CD1c-positive myeloid dendritic cell (primary cell): ENCODE measurements at regions not wholly inside any gene's neighbourhood (a gene's known extent, or its start where the extent isn't known, plus 50 kb on each side); places are given as distances from the start of the nearest gene placed in this dataset.
A peak's percentile ranks its signal among the peaks of the same experiment; 100 is the strongest.

Source experiments
- DNase-seq: peaks from one replicate; pipeline ENCODE4 v3.0.0-alpha.2; 2016; ENCODE audit errors: extremely low spot score

DNA sequence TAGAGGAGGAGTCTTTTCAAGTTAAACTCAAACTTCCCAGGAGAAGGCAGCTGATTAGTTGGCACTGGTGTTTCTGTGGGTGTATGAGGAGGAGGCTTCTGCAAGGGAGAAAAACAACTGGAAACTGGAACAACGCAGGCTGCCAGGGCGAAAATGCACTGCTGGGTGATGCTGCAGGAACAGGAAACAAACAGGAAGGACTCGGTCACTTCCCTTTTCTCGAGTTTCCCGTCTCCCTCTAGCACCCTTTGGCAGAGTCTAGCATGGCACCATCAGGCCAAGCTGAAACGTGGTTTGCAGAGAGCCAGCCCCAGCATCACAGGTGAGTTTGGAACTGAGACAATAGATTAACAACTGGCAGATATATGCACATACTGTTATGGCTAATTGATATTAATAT lies 77.5 kb upstream of the CAST start:
- peak; percentile 39 for DNase-seq

GRCh38 chr5:96588539-96588938 lies 73.6 kb upstream of the CAST start:
- no peak for DNase-seq

GRCh38 chr5:96590796-96591195 lies 71.4 kb upstream of the CAST start:
- no peak for DNase-seq

DNA sequence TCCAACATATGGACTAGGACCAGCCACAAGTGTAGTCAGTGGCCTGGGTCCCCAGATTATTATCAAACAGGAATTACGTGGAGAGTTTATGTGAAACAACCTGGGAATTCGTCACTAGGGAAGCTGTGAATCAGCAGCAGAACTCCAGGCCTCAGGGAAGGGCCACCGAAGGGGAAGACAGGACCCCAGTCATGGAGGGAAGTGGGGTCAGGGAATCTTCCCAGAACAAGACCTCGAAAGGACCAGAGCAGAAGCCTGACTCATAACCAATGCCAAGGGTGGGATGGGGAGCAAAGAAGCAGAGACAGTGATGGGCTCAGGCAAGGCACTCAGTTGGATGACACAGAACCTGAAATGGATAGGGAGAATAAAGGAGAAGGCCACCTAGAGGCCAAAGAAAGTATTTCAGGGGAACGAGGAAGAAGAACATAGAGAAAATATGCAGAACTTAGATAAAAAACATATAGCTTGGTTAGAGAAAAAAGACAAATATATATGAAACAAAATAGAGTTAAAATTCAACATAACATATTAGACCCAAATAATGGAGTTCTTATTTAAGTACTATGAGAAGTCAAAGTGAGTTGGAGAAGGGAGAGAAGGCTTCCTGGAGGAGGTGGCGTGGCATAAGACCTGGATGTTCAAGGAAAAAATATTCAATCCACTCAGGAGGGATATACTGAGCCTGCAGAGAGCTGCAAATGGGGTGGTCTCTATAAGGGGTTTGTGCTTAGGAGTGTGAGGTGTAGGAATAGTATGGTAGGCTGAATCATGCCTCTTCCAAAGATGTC lies 66.7 kb upstream of the CAST start:
- DNase-seq = peak; percentile 46

GRCh38 chr5:96597438-96598020 lies 64.6 kb upstream of the CAST start:
- DNase-seq = no peak

DNA sequence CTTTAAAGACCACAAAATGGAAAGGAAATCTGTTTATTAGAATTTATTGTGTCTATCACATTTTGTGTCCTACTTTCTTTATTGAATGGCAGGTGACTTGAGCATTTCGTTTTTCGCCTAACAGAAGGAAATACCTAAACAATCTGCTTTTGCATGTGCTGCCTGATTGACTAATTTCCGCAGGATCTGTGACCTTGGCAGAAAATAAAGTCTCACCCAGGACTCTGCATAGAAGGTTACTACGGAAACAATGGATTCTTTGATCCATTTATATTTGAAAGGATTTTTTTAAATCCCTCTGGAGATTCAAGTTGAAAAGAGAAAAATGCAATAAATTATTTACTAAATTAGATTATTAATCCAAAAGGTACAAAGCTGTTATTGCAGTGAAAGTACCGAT lies 61.0 kb upstream of the CAST start:
- DNase-seq = no peak

DNA sequence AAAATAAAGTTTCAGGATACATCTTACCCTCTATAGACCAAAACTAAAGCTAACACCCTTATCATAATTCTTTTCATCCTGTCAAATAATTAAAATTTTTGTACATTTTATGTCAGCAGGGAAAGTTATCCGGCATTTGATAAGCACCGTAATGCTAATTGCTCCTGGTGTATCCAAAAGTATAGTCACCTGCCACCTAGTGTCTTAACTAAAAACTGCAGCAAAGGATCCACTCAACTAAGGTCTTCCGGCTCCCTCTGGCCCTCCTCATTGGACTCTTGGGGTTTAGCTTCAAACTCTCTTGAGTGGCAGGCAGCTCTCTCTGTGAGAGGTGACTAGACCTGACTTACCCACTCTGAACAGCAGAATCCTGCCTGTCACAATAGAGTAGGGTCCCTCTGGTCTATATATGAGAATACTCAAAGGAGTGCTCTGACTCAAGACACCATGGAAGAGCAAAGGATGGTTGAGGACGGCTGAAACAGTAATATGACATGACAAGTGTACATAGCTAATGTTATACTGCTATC lies 60.4 kb upstream of the CAST start:
- peak; percentile 75 for DNase-seq

DNA sequence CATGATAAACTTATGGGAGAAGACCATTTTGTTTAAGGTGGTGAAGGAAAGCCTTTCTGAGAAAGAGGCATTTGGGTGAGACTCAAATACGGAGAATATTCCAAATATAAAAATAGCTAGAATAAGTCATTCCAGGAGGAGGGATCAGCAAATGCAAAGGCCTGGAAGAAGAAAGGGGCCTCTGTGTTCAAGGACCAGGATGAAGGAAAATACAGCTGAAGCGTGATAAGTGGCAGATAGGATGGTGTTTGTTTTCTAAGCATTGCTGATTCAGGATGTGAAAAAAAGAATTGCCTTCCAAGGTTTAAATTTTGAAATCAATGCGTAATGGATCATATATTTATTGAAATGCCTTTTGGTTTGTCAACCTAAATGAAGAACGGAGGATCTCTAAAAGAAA lies 59.4 kb upstream of the CAST start:
- DNase-seq = no peak

- no peak for DNase-seq
Observed at GRCh38 chr5:96605144-96605837, 56.9 kb upstream of the CAST start.

- no peak for DNase-seq
Observed at GRCh38 chr5:96609369-96609768, 52.8 kb upstream of the CAST start.

DNA sequence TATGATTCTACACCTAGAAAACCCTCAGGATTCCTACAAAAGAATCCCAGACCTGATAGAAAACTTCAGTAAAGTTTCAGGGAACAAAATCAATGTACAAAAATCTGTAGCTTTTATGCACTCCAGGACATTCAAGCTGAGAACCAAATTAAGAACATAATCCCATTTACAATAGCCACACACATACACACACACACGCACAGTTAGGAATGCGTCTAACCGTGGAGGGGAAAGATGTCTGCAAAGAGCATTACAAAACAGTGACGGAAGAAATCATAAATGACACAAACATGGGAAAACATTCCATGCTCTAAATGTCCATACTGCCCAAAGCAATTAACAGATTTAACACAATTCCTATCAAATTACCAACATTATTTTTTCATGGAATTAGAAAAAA lies 51.4 kb upstream of the CAST start:
- no peak for DNase-seq

DNA sequence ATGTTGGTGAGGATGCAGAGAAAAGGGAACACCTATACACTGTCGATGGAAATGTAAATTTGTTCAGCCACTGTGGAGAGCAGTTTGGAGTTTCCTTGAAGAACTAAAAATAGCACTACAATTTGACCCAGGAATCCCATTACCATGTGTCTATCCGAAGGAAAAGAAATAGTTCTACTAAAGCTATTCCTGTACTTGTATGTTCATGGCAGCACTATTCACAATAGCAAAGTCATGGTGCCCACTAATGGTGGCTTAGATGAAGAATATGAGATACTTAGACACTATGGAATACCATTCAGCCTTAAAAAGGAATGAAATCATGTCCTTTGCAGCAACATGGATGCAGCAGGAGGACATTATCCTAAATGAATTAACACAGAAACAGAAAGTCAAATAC lies 50.2 kb upstream of the CAST start:
- no peak for DNase-seq
